ENCODE measurements at regions not wholly inside any gene's neighbourhood (a gene's known extent, or its start where the extent isn't known, plus 50 kb on each side); places are given as distances from the start of the nearest gene placed in this dataset.

DNA sequence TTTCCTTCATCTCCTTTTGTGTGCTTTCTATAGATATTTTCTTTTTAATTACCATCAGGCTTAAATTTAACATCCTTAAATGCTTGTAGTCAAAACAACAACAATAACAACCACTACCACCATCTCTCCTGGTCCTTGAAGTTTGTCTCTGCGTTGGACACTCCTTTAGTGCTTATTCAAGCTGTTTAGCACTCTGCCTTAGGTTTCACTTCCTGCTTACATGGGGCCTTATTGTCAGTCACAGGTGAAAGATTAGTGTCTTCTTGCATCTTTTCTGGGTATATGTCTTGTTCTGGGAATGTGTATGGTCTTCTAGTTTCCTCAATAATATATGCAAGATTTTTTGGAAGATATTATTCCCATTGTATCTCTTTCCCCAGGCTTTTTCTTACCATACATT, 240.1 kb upstream of the NXPH2 start:
- Mint-ChIP-seq H3K36me3 (ENCODE audit: insufficient read depth, unreplicated experiment) (no peaks in the 10 kb centered on the region), H3K4me1 (ENCODE audit: low read depth, unreplicated experiment) (no peaks in the 10 kb centered on the region), H3K27me3 (ENCODE audit: insufficient read depth, unreplicated experiment) (peaks cover 6% of the 10 kb centered on the region), H3K27ac (ENCODE audit: unreplicated experiment) (no peak overlapping the region), H3K4me3 (ENCODE audit: unreplicated experiment) (no peak overlapping the region), H3K9me3 (ENCODE audit: unreplicated experiment) (no peaks in the 10 kb centered on the region)
- H3K36me3 ChIP-seq (ENCODE audit: control insufficient read depth, insufficient read depth, low read length): no peaks in the 10 kb centered on the region
- no peak overlapping the region for H3K4me3 ChIP-seq (ENCODE audit: low read depth, low read length)
- DNase-seq: no peak
- intact Hi-C loops (cut with micrococcal nuclease; ENCODE audit: unreplicated experiment): no loop called here
- ChIA-PET POLR2A (no interaction called here), CTCF (no interaction called here)
- TF ChIP-seq, protein P1, sequence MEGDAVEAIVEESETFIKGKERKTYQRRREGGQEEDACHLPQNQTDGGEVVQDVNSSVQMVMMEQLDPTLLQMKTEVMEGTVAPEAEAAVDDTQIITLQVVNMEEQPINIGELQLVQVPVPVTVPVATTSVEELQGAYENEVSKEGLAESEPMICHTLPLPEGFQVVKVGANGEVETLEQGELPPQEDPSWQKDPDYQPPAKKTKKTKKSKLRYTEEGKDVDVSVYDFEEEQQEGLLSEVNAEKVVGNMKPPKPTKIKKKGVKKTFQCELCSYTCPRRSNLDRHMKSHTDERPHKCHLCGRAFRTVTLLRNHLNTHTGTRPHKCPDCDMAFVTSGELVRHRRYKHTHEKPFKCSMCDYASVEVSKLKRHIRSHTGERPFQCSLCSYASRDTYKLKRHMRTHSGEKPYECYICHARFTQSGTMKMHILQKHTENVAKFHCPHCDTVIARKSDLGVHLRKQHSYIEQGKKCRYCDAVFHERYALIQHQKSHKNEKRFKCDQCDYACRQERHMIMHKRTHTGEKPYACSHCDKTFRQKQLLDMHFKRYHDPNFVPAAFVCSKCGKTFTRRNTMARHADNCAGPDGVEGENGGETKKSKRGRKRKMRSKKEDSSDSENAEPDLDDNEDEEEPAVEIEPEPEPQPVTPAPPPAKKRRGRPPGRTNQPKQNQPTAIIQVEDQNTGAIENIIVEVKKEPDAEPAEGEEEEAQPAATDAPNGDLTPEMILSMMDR (IDR thresholded peaks at IDR 0.05; ENCODE audit: insufficient read depth in 1 of 2, low read depth in 1 of 2, low read length in 1 of 2, severe bottlenecking in 1 of 2, unreplicated experiment in 1 of 2): no peak
- no peaks in the 10 kb centered on the region for H3K9me3 ChIP-seq
- no peaks in the 10 kb centered on the region for H3K27me3 ChIP-seq (replicated peaks; ENCODE audit: control insufficient read depth, insufficient read depth, low read length)
- no TSS peak for BruUV-seq (replicated peaks)
- no peaks in the 10 kb centered on the region for H3K4me1 ChIP-seq

DNA sequence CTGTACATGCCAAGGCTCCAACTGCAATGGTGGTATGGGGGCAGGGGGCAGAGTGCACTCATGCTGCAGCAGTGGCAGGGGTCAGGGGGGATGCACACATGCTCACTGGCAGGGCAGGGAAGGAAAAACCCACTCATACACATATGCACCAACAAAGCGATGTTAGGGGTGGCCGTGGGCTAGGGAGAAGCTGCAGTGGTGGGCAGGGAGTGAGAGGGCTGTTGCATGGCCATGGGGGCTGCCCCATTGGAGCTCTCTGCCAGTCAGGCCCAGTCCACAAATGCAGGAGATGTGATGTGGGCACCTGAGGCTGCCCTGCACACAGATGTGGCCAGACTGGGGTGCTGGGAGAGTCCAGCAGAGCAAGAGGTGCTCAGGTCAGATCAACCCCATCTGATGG, 238.1 kb upstream of the NXPH2 start:
- Mint-ChIP-seq H3K36me3 (ENCODE audit: insufficient read depth, unreplicated experiment) (no peaks in the 10 kb centered on the region), H3K27ac (ENCODE audit: unreplicated experiment) (no peak overlapping the region), H3K4me3 (ENCODE audit: unreplicated experiment) (no peak overlapping the region), H3K9me3 (ENCODE audit: unreplicated experiment) (no peaks in the 10 kb centered on the region), H3K4me1 (ENCODE audit: low read depth, unreplicated experiment) (no peaks in the 10 kb centered on the region), H3K27me3 (ENCODE audit: insufficient read depth, unreplicated experiment) (peaks cover 6% of the 10 kb centered on the region)
- DNase-seq: no peak
- TF ChIP-seq, protein P1 (IDR thresholded peaks at IDR 0.05; ENCODE audit: insufficient read depth in 1 of 2, low read depth in 1 of 2, low read length in 1 of 2, severe bottlenecking in 1 of 2, unreplicated experiment in 1 of 2): no peak
- POLR2A ChIA-PET: no interaction called here
- Histone ChIP-seq H3K4me3 (ENCODE audit: low read depth, low read length) (no peak overlapping the region), H3K4me1 (no peaks in the 10 kb centered on the region), H3K36me3 (ENCODE audit: control insufficient read depth, insufficient read depth, low read length) (no peaks in the 10 kb centered on the region), H3K27me3 (replicated peaks; ENCODE audit: control insufficient read depth, insufficient read depth, low read length) (no peaks in the 10 kb centered on the region), H3K9me3 (no peaks in the 10 kb centered on the region)
- CTCF ChIA-PET: no interaction called here
- no TSS peak for BruUV-seq (replicated peaks)
- intact Hi-C loops (cut with micrococcal nuclease; ENCODE audit: unreplicated experiment): no loop called here

DNA sequence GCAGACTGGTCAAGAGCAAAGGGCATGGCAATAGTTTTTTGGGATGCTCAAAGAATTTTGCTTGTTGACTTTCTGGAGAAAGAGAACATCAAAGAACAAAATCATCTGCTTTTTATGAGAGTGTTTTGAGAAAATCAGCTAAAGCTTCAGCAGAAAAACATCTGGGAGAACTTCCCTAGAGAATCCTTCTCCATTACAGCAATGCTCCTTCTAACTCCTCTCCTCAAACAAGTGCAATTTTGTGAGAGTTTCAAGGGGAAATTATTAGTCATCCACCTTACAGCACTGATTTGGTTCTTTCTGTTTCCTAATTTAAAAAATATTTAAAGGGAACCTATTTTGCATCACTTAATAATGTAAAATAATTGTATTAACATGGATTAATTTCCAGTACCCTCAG, 226.9 kb upstream of the NXPH2 start:
- Mint-ChIP-seq H3K27ac (ENCODE audit: unreplicated experiment) (no peak overlapping the region), H3K9me3 (ENCODE audit: unreplicated experiment) (no peaks in the 10 kb centered on the region), H3K27me3 (ENCODE audit: insufficient read depth, unreplicated experiment) (no peaks in the 10 kb centered on the region), H3K36me3 (ENCODE audit: insufficient read depth, unreplicated experiment) (no peaks in the 10 kb centered on the region), H3K4me3 (ENCODE audit: unreplicated experiment) (no peak overlapping the region), H3K4me1 (ENCODE audit: low read depth, unreplicated experiment) (no peaks in the 10 kb centered on the region)
- no peaks in the 10 kb centered on the region for H3K4me1 ChIP-seq
- no TSS peak for BruUV-seq (replicated peaks)
- H3K27me3 ChIP-seq (replicated peaks; ENCODE audit: control insufficient read depth, insufficient read depth, low read length): no peaks in the 10 kb centered on the region
- TF ChIP-seq, protein P1 (IDR thresholded peaks at IDR 0.05; ENCODE audit: insufficient read depth in 1 of 2, low read depth in 1 of 2, low read length in 1 of 2, severe bottlenecking in 1 of 2, unreplicated experiment in 1 of 2): no peak
- intact Hi-C loops (cut with micrococcal nuclease; ENCODE audit: unreplicated experiment): no loop called here
- no peak overlapping the region for H3K4me3 ChIP-seq (ENCODE audit: low read depth, low read length)
- DNase-seq: no peak
- H3K36me3 ChIP-seq (ENCODE audit: control insufficient read depth, insufficient read depth, low read length): no peaks in the 10 kb centered on the region
- ChIA-PET CTCF (no interaction called here), POLR2A (no interaction called here)
- H3K9me3 ChIP-seq: no peaks in the 10 kb centered on the region

All from Caco-2 (cell line).